MCF 10A (cell line): ENCODE measurements at regions not wholly inside any gene's neighbourhood (a gene's known extent, or its start where the extent isn't known, plus 50 kb on each side); places are given as distances from the start of the nearest gene placed in this dataset.

Source experiments
- BruUV-seq: library from RNA; stranded (reverse); fragments of 400-500 nt; replicated peaks from 2 replicates; lab custom pipeline; 2021; lab: Mats Ljungman, UMichigan
- CTCF ChIA-PET: fragments of 300-600 bp; sonication (Branson Sonifier 250); formaldehyde crosslinking; extraction: SDS; loops from one replicate; lab custom pipeline; 2021; ENCODE audit warnings: antibody characterized with exemption, inconsistent platforms; lab: Yijun Ruan, JAX
- POLR2A ChIA-PET: fragments of 300-600, 350-650 bp; sonication (Branson Sonifier 250); formaldehyde crosslinking; extraction: SDS; loops from one replicate; lab custom pipeline; 2020; ENCODE audit warnings: antibody characterized with exemption, inconsistent platforms; lab: Yijun Ruan, JAX
- DNase-seq: peaks from one replicate; pipeline ENCODE4 v3.0.0-alpha.2; 2018; ENCODE audit not compliant: unreplicated experiment
- H3K27ac Mint-ChIP-seq: one replicate; pipeline ENCODE4 v1.8.0; 2022; ENCODE audit warnings: mild to moderate bottlenecking, low read depth, mixed read lengths; ENCODE audit not compliant: unreplicated experiment
- H3K27me3 Mint-ChIP-seq: one replicate; pipeline ENCODE4 v1.8.0; 2022; ENCODE audit warnings: mixed read lengths; ENCODE audit not compliant: insufficient read depth, unreplicated experiment
- H3K36me3 Mint-ChIP-seq: one replicate; pipeline ENCODE4 v1.8.0; 2022; ENCODE audit warnings: mild to moderate bottlenecking, moderate library complexity, mixed read lengths; ENCODE audit not compliant: insufficient read depth, unreplicated experiment
- H3K4me1 Mint-ChIP-seq: one replicate; pipeline ENCODE4 v1.8.0; 2022; ENCODE audit warnings: mixed read lengths; ENCODE audit not compliant: insufficient read depth, unreplicated experiment
- H3K4me3 Mint-ChIP-seq: one replicate; pipeline ENCODE4 v1.8.0; 2022; ENCODE audit warnings: mild to moderate bottlenecking, moderate library complexity, mixed read lengths; ENCODE audit not compliant: unreplicated experiment
- H3K9me3 Mint-ChIP-seq: one replicate; pipeline ENCODE4 v1.8.0; 2022; ENCODE audit warnings: mixed read lengths; ENCODE audit not compliant: unreplicated experiment
- intact Hi-C: fragments of 100-400 bp; cut with micrococcal nuclease; formaldehyde crosslinking; loops from 2 replicates; pipeline ENCODE4 v1.14.1; 2022
- TF ChIP-seq, protein P1 (sequence below): fragments of 200-600 bp; IDR thresholded peaks from one replicate; pipeline ENCODE4 v1.8.0; 2022; ENCODE audit warnings: antibody characterized with exemption, mild to moderate bottlenecking; ENCODE audit not compliant: unreplicated experiment

DNA sequence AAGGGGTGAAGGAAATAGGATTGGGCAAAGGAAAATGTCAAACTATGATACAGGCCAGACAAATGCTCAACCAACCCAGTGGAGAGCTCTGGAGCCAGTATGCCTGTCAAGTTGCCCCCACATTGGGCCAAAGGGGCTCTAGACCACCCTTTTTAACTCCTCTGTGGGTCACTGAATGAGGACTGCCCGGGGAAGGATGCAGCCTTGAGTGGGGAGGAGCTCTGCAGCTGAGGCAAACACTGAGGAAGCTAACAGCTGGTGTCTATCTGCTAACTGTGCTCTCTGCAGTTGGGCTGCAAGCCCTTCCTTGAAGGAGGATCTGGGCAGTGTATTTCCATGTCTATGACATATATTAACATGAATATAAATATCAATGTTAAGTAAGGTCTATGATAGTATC lies 98.4 kb upstream of the PRSS16 start:
- ChIA-PET POLR2A (interaction anchor here (1.0 to 12.2 kb wide), 5 partner anchors 18 to 990 kb away, joined by 3 to 621 read pairs (median 117); a partner anchor contains a TSS), CTCF (interaction anchor here (0.6 to 1.7 kb wide), 4 partner anchors 11 to 103 kb away, joined by 3 to 5 read pairs (median 4); no protein-coding TSS in a partner anchor)
- no TSS peak for BruUV-seq
- no peak overlapping the region for H3K4me3 Mint-ChIP-seq
- no peaks in the 10 kb centered on the region for H3K27me3 Mint-ChIP-seq
- H3K27ac Mint-ChIP-seq: no peak overlapping the region
- TF ChIP-seq, protein P1, sequence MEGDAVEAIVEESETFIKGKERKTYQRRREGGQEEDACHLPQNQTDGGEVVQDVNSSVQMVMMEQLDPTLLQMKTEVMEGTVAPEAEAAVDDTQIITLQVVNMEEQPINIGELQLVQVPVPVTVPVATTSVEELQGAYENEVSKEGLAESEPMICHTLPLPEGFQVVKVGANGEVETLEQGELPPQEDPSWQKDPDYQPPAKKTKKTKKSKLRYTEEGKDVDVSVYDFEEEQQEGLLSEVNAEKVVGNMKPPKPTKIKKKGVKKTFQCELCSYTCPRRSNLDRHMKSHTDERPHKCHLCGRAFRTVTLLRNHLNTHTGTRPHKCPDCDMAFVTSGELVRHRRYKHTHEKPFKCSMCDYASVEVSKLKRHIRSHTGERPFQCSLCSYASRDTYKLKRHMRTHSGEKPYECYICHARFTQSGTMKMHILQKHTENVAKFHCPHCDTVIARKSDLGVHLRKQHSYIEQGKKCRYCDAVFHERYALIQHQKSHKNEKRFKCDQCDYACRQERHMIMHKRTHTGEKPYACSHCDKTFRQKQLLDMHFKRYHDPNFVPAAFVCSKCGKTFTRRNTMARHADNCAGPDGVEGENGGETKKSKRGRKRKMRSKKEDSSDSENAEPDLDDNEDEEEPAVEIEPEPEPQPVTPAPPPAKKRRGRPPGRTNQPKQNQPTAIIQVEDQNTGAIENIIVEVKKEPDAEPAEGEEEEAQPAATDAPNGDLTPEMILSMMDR: no peak
- intact Hi-C loops: loop anchor here (5.0 kb wide), 3 partner anchors 743 to 952 kb away; a partner anchor contains a TSS
- H3K36me3 Mint-ChIP-seq: no peaks in the 10 kb centered on the region
- no peak for DNase-seq
- H3K4me1 Mint-ChIP-seq: no peaks in the 10 kb centered on the region
- no peaks in the 10 kb centered on the region for H3K9me3 Mint-ChIP-seq

DNA sequence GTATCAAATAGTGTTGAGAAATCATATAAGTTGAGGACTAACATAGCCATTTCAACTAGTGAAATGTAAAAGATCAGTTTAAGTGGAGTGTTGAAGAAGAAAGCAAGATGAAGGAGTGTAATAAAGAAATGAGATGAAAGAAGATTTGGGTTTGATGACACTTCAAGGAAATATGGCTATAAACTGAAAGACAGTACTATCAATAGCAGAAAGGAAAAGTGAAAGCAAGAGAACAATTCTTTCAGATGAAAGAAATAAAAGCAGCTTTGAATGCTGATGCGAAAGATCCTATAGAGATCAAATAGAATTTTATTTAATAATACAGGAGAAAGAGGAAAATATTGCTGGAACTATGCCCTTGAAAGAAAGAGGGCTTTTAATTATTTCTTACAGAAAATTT lies 92.8 kb upstream of the PRSS16 start:
- Mint-ChIP-seq H3K4me1 (peaks cover 17% of the 10 kb centered on the region), H3K4me3 (no peak overlapping the region), H3K36me3 (peaks cover 13% of the 10 kb centered on the region), H3K9me3 (no peaks in the 10 kb centered on the region), H3K27me3 (no peaks in the 10 kb centered on the region), H3K27ac (no peak overlapping the region)
- BruUV-seq: no TSS peak
- intact Hi-C loops: no loop called here
- ChIA-PET CTCF (interaction anchor here (0.7 to 0.8 kb wide), 2 partner anchors 28 to 642 kb away, joined by 3 read pairs; no protein-coding TSS in a partner anchor), POLR2A (interaction anchor here (1.1 to 4.0 kb wide), 6 partner anchors 9 to 739 kb away, joined by 4 to 63 read pairs (median 4); a partner anchor contains a TSS)
- no peak for DNase-seq
- TF ChIP-seq, protein P1: no peak

DNA sequence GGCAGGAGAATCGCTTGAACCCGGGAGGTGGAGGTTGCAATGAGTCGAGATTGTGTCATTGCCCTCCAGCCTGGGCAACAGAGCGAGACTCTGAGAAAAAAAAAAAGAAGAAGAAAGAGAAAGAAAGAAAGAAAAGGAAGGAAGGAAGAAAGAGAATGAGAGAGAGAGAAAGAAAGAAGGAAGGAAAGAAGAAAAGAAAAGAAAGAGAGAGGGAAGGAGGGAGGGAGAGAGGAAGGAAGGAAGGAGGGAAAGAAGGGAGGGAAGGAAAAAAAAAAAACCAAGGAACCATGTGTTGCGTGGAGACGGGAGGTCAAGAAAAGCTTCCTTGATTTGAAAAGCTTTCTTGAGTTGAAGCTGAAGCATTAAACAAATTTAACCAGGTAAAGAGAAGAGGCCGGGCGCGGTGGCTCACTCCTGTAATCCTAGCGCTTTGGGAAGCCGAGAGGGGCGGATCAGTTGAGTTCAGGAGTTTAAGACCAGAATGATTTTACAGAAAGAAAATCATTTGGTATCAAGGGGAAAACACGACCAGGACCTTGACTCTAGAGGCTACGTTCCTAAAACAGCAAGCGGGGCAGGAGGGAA lies 90.5 kb upstream of the PRSS16 start:
- no TSS peak for BruUV-seq
- intact Hi-C loops: no loop called here
- H3K9me3 Mint-ChIP-seq: no peaks in the 10 kb centered on the region
- ChIA-PET CTCF (interaction anchor here (0.7 to 1.6 kb wide), 9 partner anchors 10 to 1073 kb away, joined by 3 to 8 read pairs (median 3); a partner anchor contains a TSS), POLR2A (interaction anchor here (0.6 to 4.0 kb wide), 14 partner anchors 11 to 864 kb away, joined by 3 to 63 read pairs (median 4); a partner anchor contains a TSS)
- DNase-seq: no peak
- H3K4me3 Mint-ChIP-seq: peak overlapping the region; percentile 80
- H3K27ac Mint-ChIP-seq: peak overlapping the region; percentile 53
- H3K4me1 Mint-ChIP-seq: peaks cover 25% of the 10 kb centered on the region
- TF ChIP-seq, protein P1: no peak
- no peaks in the 10 kb centered on the region for H3K27me3 Mint-ChIP-seq
- H3K36me3 Mint-ChIP-seq: peaks cover 16% of the 10 kb centered on the region

DNA sequence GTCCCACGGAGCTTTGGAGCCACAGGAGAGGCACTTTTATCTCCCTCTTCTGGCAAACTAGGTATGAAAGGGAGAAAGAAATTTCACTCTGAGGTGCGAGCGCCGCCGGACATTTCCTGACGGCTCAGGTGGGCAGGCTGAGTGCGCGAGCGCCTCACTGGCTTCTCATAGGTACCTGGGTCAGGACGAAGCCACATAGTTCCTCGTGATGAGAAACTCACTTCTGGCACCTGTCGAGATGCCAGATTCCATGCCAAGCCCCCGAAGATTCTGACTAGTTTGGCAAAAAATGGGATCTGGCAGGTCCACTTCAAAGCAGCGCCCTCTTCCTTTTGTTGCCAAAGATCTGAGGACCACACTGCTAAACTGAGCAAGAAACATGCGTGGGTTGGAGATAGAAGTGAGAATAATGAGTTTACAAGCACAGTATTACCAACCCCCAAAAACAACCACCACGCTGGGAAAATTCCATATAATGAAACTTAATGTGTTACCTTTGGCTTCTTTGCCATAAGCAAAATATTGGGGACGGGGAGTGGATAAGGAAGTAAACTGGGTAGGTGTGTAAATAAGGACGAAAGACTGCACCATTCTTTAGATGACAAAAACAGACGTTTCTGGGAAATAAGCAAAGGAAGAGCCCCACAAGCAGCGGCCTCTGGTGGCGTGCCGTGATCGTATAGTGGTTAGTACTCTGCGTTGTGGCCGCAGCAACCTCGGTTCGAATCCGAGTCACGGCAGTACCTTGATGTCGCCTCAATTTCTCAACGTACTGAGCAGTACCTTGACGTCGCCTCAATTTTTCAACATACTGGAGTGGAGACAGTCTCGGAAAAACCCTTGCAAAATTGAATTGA lies 89.8 kb upstream of the PRSS16 start:
- H3K9me3 Mint-ChIP-seq: no peaks in the 10 kb centered on the region
- intact Hi-C loops: loop anchor here (1.0 kb wide), 2 partner anchors 30 to 550 kb away; no protein-coding TSS in a partner anchor
- BruUV-seq: no TSS peak
- peak; percentile 66 for DNase-seq
- peak overlapping the region; percentile 53 for H3K27ac Mint-ChIP-seq
- H3K27me3 Mint-ChIP-seq: no peaks in the 10 kb centered on the region
- TF ChIP-seq, protein P1: peak; percentile 31
- POLR2A ChIA-PET: interaction anchor here (0.6 to 4.0 kb wide), 12 partner anchors 12 to 865 kb away, joined by 3 to 63 read pairs (median 4); a partner anchor contains a TSS
- CTCF ChIA-PET: interaction anchor here (0.7 to 1.6 kb wide), 7 partner anchors 10 to 596 kb away, joined by 3 to 8 read pairs (median 4); a partner anchor contains a TSS
- peak overlapping the region; percentile 80 for H3K4me3 Mint-ChIP-seq
- peaks cover 29% of the 10 kb centered on the region for H3K4me1 Mint-ChIP-seq
- peaks cover 19% of the 10 kb centered on the region for H3K36me3 Mint-ChIP-seq
